NCI-H69 (cell line): ENCODE measurements at regions not wholly inside any gene's neighbourhood (a gene's known extent, or its start where the extent isn't known, plus 50 kb on each side); places are given as distances from the start of the nearest gene placed in this dataset.
"Not testable (repeated sequence)": the region's sequence is repeated elsewhere in the genome, so short reads cannot be mapped to it uniquely, and the experiment has no call there.

Experiments
- DNase-seq: peaks from one replicate; lab custom pipeline; 2025; lab: John Stamatoyannopoulos, UW

GRCh38 chr4:24368801-24369200 is 215.6 kb downstream of the DHX15 start:
- no peak for DNase-seq

DNA sequence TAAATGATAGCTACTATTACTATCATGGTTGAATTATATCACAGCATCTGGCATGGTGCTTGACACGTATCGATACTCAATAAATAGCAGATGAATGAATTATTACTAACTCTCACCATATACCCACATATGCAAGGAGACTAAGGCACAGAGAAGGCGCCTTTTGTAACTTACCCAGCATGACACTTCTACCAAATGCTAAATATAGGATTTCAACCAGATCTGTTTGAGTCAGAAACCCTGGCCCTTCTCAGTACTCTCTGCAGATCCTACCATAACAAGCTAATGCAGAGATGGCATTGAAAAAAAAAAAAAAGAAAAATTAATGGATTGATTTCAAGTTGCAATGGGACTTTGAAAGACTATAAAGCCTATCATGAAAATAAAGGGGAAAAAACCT is 219.5 kb downstream of the DHX15 start:
- DNase-seq = no peak

GRCh38 chr4:24364249-24364648 is 220.1 kb downstream of the DHX15 start:
- no peak for DNase-seq

DNA sequence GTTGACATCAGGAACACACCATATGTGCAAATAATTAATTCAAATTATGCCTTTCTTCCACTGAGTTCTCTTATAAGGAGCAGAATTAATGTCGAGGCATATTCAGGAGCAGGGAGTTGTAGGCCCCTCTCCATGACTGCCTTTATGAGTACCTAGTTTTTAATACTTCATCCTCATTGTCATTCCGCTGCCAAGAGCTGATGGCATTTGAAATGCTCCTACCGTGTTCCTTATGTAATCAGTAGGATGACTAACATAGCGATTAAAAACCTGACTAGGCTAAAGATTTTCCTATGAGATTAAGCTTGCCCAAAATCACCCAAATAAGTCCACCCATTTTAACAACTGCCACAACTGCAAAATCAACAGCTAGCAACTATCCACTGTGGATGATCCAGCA is 220.6 kb downstream of the DHX15 start:
- DNase-seq = no peak

GRCh38 chr4:24352112-24352511 is 232.2 kb downstream of the DHX15 start:
- DNase-seq = no peak

DNA sequence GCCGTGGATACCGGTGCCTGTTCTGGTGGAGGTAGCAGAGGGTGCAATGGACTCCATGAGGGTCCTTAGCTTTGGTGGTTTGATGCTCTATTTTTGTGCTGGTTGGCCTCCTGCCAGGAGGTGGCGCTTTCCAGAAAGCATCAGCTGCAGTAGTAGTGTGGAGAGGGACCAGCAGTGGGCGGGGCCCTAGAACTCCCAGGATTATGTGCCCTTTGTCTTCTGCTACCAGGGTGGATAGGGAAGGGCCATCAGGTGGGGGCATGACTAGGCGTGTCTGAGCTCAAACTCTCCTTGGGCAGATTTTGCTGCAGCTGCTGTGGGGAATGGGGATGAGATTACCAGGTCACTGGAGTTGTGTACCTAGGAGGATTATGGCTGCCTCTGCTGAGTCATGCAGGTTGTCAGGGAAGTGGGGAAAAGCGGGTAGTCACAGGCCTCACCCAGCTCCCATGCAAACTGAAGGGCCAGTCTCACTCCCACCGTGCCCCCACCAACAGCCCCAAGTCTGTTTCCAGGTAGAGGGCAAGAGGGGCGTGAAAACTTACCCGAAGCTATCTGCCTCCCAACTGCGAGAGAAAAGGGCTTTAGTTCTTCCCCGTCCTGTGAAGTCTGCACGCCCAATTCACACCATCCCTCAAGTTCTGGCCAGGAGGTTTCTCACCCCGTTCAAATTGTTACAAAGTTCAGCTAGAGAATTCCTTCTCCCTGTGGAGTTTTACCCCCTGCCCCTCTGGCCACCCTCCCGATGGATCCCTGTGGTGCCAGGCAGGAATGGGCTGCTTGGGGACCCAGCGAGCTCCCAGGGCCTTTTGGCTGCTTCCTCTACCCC is 235.0 kb downstream of the DHX15 start:
- not testable (repeated sequence) for DNase-seq

- no peak for DNase-seq
Observed at GRCh38 chr4:24339260-24339659, 245.1 kb downstream of the DHX15 start.

- DNase-seq = no peak
Observed at GRCh38 chr4:24337451-24338190, 246.7 kb downstream of the DHX15 start.

GRCh38 chr4:24335616-24336015 is 248.7 kb downstream of the DHX15 start:
- no peak for DNase-seq

GRCh38 chr4:24334906-24335305 is 249.4 kb downstream of the DHX15 start:
- no peak for DNase-seq

GRCh38 chr4:24330573-24330972 is 253.8 kb downstream of the DHX15 start:
- DNase-seq = no peak

- no peak for DNase-seq
Observed at GRCh38 chr4:24330172-24330571, 254.2 kb downstream of the DHX15 start.

DNA sequence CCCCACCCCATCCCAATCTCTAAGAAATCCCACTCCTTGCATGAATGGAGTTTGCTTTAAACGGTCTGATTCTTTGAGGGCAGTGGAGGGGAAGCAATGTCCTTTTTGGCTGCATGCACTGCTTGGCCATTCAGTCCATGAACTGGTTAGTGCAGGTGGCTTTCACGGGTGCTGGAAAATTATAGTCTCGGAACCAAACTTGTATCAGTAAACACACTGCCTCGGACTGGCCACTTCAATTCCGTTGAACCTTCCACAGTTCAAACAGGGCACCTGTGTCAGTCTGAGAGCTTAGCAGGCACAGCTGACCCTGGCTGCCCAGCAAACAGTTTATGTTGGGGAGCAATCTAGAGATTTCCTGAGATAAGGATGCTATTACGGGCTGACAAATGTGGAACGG is 255.6 kb downstream of the DHX15 start:
- no peak for DNase-seq

GRCh38 chr4:24328310-24328709 is 256.0 kb downstream of the DHX15 start:
- no peak for DNase-seq

DNA sequence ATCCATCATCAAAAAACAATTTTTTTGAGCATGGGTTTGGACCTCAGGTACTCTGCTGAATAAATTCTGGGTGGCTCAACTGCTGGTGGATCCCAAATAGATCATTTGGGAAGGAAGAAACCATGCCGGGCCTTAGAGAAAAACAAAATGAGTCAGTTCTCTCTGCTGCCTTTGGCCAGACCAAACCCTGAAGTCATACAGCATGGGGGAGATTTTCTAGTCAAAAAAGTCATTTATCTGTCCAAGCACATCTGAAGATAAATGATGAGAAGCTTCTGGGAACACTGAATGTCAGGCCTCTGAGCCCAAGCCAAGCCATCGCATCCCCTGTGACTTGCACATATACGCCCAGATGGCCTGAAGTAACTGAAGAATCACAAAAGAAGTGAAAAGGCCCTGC is 261.4 kb downstream of the DHX15 start:
- no peak for DNase-seq

DNA sequence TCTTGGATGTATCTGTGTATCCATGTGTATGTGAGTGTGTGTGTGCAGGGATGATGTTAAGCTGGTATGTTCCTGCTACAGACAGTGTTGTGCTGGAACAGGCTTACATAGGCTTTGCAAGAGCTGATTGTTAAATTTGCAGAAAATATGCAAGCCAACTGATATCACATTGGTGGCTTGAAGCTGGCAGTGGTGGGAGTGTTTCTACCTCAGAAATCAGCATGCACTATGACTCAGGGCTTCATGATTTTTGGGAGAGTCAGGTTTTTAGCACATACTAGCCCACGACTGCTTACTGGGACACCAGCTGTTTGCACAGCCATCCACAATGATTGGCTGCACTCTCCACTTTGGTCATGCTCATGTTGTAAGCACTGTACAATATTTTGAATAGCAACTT is 261.8 kb downstream of the DHX15 start:
- no peak for DNase-seq

DNA sequence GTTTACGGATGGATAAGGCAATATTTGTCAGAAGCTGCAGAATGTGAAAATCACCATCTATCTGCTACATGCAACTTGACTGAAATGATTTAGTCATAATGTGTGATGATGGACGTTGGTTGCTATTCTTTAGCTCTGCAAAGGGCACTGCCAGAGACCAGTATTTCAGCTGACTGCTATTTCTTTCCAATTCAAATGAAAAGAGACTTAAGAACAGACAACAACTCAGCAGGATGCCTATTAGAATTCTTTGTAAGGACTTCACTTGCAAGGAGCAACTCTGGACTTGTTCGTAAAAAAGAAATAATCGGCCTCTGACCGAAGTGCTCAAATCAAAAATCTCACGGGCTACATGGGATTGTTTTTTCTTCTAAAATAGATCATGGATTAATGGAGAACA is 262.7 kb downstream of the DHX15 start:
- no peak for DNase-seq

- no peak for DNase-seq
Observed at GRCh38 chr4:24321131-24321530, 263.2 kb downstream of the DHX15 start.

GRCh38 chr4:24319387-24319786 is 265.0 kb downstream of the DHX15 start:
- no peak for DNase-seq

- no peak for DNase-seq
Observed at GRCh38 chr4:24315056-24315455, 269.3 kb downstream of the DHX15 start.

DNA sequence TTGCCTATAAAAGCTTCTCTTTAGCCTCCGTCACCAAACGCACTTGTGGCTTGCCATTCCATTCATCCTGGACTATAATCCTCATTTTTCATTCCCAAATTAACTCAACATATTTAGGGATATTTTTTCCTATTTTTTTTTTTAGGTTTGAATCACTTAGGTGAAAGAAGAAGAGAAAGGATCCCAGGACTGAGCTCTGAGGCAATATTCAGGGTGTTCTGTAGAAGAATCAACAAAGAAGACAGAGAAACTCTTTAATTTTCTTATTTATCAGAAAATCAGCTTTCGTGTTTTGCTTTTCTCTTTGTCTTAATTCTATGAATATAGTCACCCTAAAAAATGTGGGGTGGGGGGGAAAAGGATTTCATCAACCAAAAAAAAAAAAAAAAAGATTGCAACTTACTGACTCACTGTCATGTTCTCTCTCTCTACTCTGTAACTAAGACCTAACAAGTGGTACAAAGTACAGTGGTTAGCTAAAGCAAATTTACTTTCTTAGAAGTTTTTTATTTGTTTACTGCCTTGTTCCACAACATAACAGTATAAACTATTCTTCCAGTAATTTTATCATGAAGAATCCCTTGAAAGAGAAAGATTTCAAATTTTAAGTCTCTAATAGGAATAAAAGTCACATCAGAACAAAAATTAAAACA is 272.0 kb downstream of the DHX15 start:
- DNase-seq = no peak

DNA sequence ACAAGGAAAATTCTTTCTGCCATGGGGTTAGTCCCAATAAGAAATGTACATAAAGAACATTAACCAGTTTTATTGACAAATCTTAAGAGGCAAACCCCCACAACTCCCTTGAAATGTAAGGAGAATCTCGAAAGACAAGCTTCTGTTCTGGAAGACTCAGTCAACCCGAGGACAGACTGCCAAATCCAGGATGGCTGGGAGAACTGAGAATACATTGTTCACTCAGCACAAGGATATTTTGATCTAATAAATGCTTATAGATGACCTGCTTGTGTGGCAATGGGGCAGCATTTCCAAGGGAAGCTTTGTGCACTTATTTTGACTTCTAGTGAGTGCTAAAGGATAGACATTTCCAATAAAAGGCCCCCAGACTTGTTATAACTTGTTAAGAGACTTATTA is 280.4 kb downstream of the DHX15 start:
- no peak for DNase-seq

GRCh38 chr4:24298911-24299310 is 285.4 kb downstream of the DHX15 start:
- no peak for DNase-seq
